Effector memory CD4-positive, alpha-beta T cell (primary cell): ENCODE measurements at regions not wholly inside any gene's neighbourhood (a gene's known extent, or its start where the extent isn't known, plus 50 kb on each side); places are given as distances from the start of the nearest gene placed in this dataset.

ENCODE experiments used
- DNase-seq, 3 donors: peaks; one replicate each; pipeline ENCODE4 v3.0.0-alpha.2; 2020
- H3K27ac ChIP-seq: 2 replicates; pipeline ENCODE4 v1.7.0; 2013; ENCODE audit warnings: mild to moderate bottlenecking, low read length, moderate library complexity; ENCODE audit not compliant: insufficient read depth, poor library complexity, severe bottlenecking
- H3K27me3 ChIP-seq: replicated peaks from 2 replicates; pipeline ENCODE4 v1.7.0; 2013; ENCODE audit warnings: mild to moderate bottlenecking, low read length; ENCODE audit not compliant: insufficient read depth, control insufficient read depth, poor library complexity, severe bottlenecking
- H3K36me3 ChIP-seq: 2 replicates; pipeline ENCODE4 v1.7.0; 2013; ENCODE audit warnings: mild to moderate bottlenecking, low read length, moderate library complexity; ENCODE audit not compliant: control insufficient read depth, insufficient read depth
- H3K4me1 ChIP-seq: 2 replicates; pipeline ENCODE4 v1.7.0; 2013; ENCODE audit warnings: low read length, mild to moderate bottlenecking; ENCODE audit not compliant: control insufficient read depth, insufficient read depth, poor library complexity, severe bottlenecking
- H3K4me3 ChIP-seq: 2 replicates; pipeline ENCODE4 v1.7.0; 2013; ENCODE audit warnings: low read length, low read depth, mild to moderate bottlenecking; ENCODE audit not compliant: insufficient read depth, poor library complexity, severe bottlenecking
- H3K9me3 ChIP-seq: 2 replicates; pipeline ENCODE4 v1.7.0; 2013; ENCODE audit warnings: mild to moderate bottlenecking, low read length, moderate library complexity; ENCODE audit not compliant: control insufficient read depth

- Histone ChIP-seq H3K27me3 (no peaks in the 10 kb centered on the region), H3K9me3 (no peaks in the 10 kb centered on the region), H3K4me1 (no peaks in the 10 kb centered on the region), H3K27ac (no peak overlapping the region), H3K36me3 (no peaks in the 10 kb centered on the region), H3K4me3 (no peak overlapping the region)
- no peak for DNase-seq
These were observed 148.1 kb downstream of the MRM1 start for GRCh38 chr17:36749493-36749892.

DNA sequence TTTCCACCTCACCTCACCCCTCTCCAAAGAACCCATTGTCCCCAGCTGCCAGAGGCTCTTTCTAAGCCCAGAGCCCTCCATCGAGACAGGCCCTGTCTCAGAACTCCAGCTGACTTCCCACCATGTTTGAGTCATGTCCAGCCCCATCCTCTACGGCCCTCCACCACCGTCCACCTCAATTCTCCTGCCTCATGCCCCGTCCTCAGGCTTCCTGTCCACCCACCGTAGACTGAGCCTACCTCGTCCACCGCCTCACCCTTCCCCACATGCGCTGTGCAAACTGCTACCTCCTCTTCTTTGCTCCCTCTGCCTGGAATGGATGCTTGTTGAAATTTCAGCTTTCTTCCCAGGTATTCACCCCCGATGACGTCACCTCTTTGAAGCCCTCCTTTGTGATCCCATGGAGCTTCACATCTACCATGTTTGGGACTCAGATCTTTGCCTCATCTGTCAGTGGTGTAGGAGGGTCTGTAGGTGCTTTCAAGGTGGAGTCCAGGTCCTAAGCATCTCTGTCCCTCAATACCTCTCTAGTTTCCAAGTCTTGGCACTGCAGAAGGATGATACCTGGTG lies 149.0 kb downstream of the MRM1 start:
- no peak for DNase-seq
- Histone ChIP-seq H3K4me3 (no peak overlapping the region), H3K36me3 (no peaks in the 10 kb centered on the region), H3K27me3 (no peaks in the 10 kb centered on the region), H3K4me1 (no peaks in the 10 kb centered on the region), H3K9me3 (no peaks in the 10 kb centered on the region), H3K27ac (no peak overlapping the region)

GRCh38 chr17:36752096-36752888 lies 150.9 kb downstream of the MRM1 start:
- no peak overlapping the region for H3K4me3 ChIP-seq
- H3K4me1 ChIP-seq: no peaks in the 10 kb centered on the region
- no peaks in the 10 kb centered on the region for H3K9me3 ChIP-seq
- DNase-seq: no peak
- no peaks in the 10 kb centered on the region for H3K27me3 ChIP-seq
- no peak overlapping the region for H3K27ac ChIP-seq
- H3K36me3 ChIP-seq: no peaks in the 10 kb centered on the region

DNA sequence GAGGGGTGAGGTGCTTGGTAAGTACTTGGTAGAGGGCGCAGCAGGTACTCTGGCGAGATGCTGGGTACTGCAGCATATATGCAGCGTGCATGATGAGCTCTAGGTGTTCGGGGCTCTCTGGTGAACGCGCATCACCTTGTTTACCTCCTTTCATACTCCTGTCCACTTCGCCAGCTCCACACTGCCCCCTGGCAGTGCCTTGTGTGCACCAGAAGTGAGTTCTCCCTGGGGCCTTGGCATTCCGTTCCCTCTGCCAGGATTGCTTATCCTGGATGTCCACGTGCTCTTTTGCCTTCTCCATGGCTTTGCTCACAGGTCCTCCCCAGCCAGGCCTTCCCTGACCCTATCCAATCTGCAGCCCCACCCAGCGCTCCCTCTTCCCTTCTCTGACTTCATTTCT lies 154.2 kb downstream of the MRM1 start:
- Histone ChIP-seq H3K27ac (no peak overlapping the region), H3K4me3 (no peak overlapping the region), H3K27me3 (no peaks in the 10 kb centered on the region), H3K4me1 (no peaks in the 10 kb centered on the region), H3K9me3 (no peaks in the 10 kb centered on the region), H3K36me3 (no peaks in the 10 kb centered on the region)
- peak; percentile 3 to 36 (median 27) for DNase-seq

- Histone ChIP-seq H3K4me3 (no peak overlapping the region), H3K4me1 (no peaks in the 10 kb centered on the region), H3K36me3 (no peaks in the 10 kb centered on the region), H3K27me3 (no peaks in the 10 kb centered on the region), H3K27ac (no peak overlapping the region), H3K9me3 (no peaks in the 10 kb centered on the region)
- no peak for DNase-seq
These were observed 155.3 kb downstream of the MRM1 start for GRCh38 chr17:36756695-36757094.

- H3K4me1 ChIP-seq: peaks cover 12% of the 10 kb centered on the region
- no peaks in the 10 kb centered on the region for H3K9me3 ChIP-seq
- no peaks in the 10 kb centered on the region for H3K27me3 ChIP-seq
- no peak overlapping the region for H3K4me3 ChIP-seq
- H3K27ac ChIP-seq: no peak overlapping the region
- no peak for DNase-seq
- H3K36me3 ChIP-seq: no peaks in the 10 kb centered on the region
These were observed 159.0 kb downstream of the MRM1 start for GRCh38 chr17:36760425-36760824.

GRCh38 chr17:36761203-36761950 lies 160.0 kb downstream of the MRM1 start:
- H3K4me1 ChIP-seq: peaks cover 12% of the 10 kb centered on the region
- no peaks in the 10 kb centered on the region for H3K36me3 ChIP-seq
- H3K4me3 ChIP-seq: no peak overlapping the region
- no peaks in the 10 kb centered on the region for H3K9me3 ChIP-seq
- no peak for DNase-seq
- H3K27ac ChIP-seq: no peak overlapping the region
- no peaks in the 10 kb centered on the region for H3K27me3 ChIP-seq

GRCh38 chr17:36765436-36766043 lies 164.2 kb downstream of the MRM1 start:
- Histone ChIP-seq H3K27me3 (no peaks in the 10 kb centered on the region), H3K27ac (no peak overlapping the region), H3K4me3 (no peak overlapping the region), H3K4me1 (peaks cover 12% of the 10 kb centered on the region), H3K36me3 (no peaks in the 10 kb centered on the region), H3K9me3 (no peaks in the 10 kb centered on the region)
- DNase-seq: no peak

- no peaks in the 10 kb centered on the region for H3K27me3 ChIP-seq
- H3K36me3 ChIP-seq: no peaks in the 10 kb centered on the region
- no peak for DNase-seq
- H3K9me3 ChIP-seq: no peaks in the 10 kb centered on the region
- no peak overlapping the region for H3K4me3 ChIP-seq
- H3K4me1 ChIP-seq: peaks cover 5% of the 10 kb centered on the region
- no peak overlapping the region for H3K27ac ChIP-seq
These were observed 167.0 kb downstream of the MRM1 start for GRCh38 chr17:36768394-36768793.

DNA sequence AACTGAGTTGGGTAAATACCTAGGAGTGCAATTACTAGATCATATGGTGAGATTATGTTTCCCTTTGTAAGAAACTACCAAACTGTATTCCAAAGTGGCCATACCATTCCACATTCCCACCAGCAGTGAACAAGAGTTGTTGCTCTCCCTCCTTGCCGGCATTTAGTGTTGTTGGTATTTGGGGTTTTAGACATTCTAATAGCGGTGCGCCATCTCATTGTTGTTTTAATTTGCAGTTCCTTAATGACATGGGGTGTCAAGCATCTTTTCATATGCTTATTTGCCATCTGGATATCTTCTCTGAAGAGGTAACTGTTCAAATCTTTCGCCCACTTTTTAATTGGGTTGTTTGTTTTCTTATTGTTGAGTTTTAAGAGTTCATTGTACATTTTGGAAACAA lies 164.2 kb upstream of the LHX1 start:
- H3K4me3 ChIP-seq: no peak overlapping the region
- H3K27ac ChIP-seq: no peak overlapping the region
- no peaks in the 10 kb centered on the region for H3K4me1 ChIP-seq
- H3K27me3 ChIP-seq: no peaks in the 10 kb centered on the region
- no peaks in the 10 kb centered on the region for H3K9me3 ChIP-seq
- no peaks in the 10 kb centered on the region for H3K36me3 ChIP-seq
- no peak for DNase-seq
